Frontal cortex (tissue), 3 donors: ENCODE measurements at regions not wholly inside any gene's neighbourhood (a gene's known extent, or its start where the extent isn't known, plus 50 kb on each side); places are given as distances from the start of the nearest gene placed in this dataset.
A peak's percentile ranks its signal among the peaks of the same experiment; 100 is the strongest.
"Not testable (repeated sequence)": the region's sequence is repeated elsewhere in the genome, so short reads cannot be mapped to it uniquely, and the experiment has no call there.

Experiments
- DNase-seq, 2 donors: peaks; one replicate each; pipeline ENCODE4 v3.0.0; 2012; ENCODE audit warnings: low spot score in 2 of 2
- FAIRE-seq: peaks from 2 replicates; lab custom pipeline; 2012; peaks lifted over from hg19 to GRCh38; lab: Jason Lieb, UNC
- donor health status: control.
- donor health status: control.
- donor health status: control.

- not testable (repeated sequence) for DNase-seq, FAIRE-seq
These were observed 94.3 kb downstream of the KCNJ12 start for GRCh38 chr17:21470422-21470821.

- FAIRE-seq, result no peak
These were observed 94.7 kb downstream of the KCNJ12 start for GRCh38 chr17:21470861-21471260.

GRCh38 chr17:21474815-21475214 lies 98.7 kb downstream of the KCNJ12 start:
- FAIRE-seq (no peak), DNase-seq (no peak)

More at GRCh38 chr17:21470861-21471260, 94.7 kb downstream of the KCNJ12 start:
- DNase-seq, result no peak

GRCh38 chr17:21475571-21475970 lies 99.4 kb downstream of the KCNJ12 start:
- FAIRE-seq, result no peak

GRCh38 chr17:21476867-21477266 lies 100.7 kb downstream of the KCNJ12 start:
- DNase-seq (no peak), FAIRE-seq (no peak)

More at GRCh38 chr17:21475571-21475970, 99.4 kb downstream of the KCNJ12 start:
- DNase-seq, result no peak

- DNase-seq, result no peak
- FAIRE-seq, result no peak
These were observed 106.2 kb downstream of the KCNJ12 start for GRCh38 chr17:21482189-21482865.

GRCh38 chr17:21488043-21488442 lies 111.9 kb downstream of the KCNJ12 start:
- DNase-seq, FAIRE-seq: not testable (repeated sequence)

GRCh38 chr17:21493993-21494392 lies 117.8 kb downstream of the KCNJ12 start:
- FAIRE-seq, result no peak
- DNase-seq, result no peak

- DNase-seq (no peak), FAIRE-seq (no peak)
These were observed 119.1 kb downstream of the KCNJ12 start for GRCh38 chr17:21495281-21495680.

- FAIRE-seq, result no peak
- DNase-seq, result no peak
These were observed 123.9 kb downstream of the KCNJ12 start for GRCh38 chr17:21500064-21500463.

GRCh38 chr17:21501927-21502700 lies 126.0 kb downstream of the KCNJ12 start:
- DNase-seq, FAIRE-seq: not testable (repeated sequence)

GRCh38 chr17:21505819-21506815 lies 130.0 kb downstream of the KCNJ12 start:
- DNase-seq (no peak), FAIRE-seq (no peak)

GRCh38 chr17:21507806-21508205 lies 131.6 kb downstream of the KCNJ12 start:
- not testable (repeated sequence) for DNase-seq, FAIRE-seq

GRCh38 chr17:21508211-21508610 lies 132.1 kb downstream of the KCNJ12 start:
- FAIRE-seq, result no peak
- no peak for DNase-seq

- not testable (repeated sequence) for FAIRE-seq, DNase-seq
These were observed 133.2 kb downstream of the KCNJ12 start for GRCh38 chr17:21509356-21509755.

GRCh38 chr17:21510686-21511362 lies 134.7 kb downstream of the KCNJ12 start:
- FAIRE-seq (no peak), DNase-seq (no peak)

- no peak for FAIRE-seq
- DNase-seq, result peak; percentile 71 to 78
These were observed 135.4 kb downstream of the KCNJ12 start for GRCh38 chr17:21511363-21512195.

- DNase-seq, result no peak
These were observed 136.3 kb downstream of the KCNJ12 start for GRCh38 chr17:21512307-21513011.

More at GRCh38 chr17:21512307-21513011, 136.3 kb downstream of the KCNJ12 start:
- no peak for FAIRE-seq
